GM12874 (cell line): ENCODE measurements at regions not wholly inside any gene's neighbourhood (a gene's known extent, or its start where the extent isn't known, plus 50 kb on each side); places are given as distances from the start of the nearest gene placed in this dataset.

Experiments used
- CTCF ChIP-seq: IDR thresholded peaks from 2 replicates; pipeline ENCODE4 v1.5.1; 2011; ENCODE audit warnings: low read depth, mild to moderate bottlenecking, control low read depth, low read length, moderate library complexity; ENCODE audit not compliant: insufficient read depth

- TF ChIP-seq CTCF, result no peak
Measured at GRCh38 chr3:86249833-86250232, 741.1 kb downstream of the VGLL3 start.

GRCh38 chr3:86245360-86245759, 745.6 kb downstream of the VGLL3 start:
- no peak for TF ChIP-seq CTCF

- TF ChIP-seq CTCF, result no peak
Measured at GRCh38 chr3:86244905-86245304, 746.0 kb downstream of the VGLL3 start.

DNA sequence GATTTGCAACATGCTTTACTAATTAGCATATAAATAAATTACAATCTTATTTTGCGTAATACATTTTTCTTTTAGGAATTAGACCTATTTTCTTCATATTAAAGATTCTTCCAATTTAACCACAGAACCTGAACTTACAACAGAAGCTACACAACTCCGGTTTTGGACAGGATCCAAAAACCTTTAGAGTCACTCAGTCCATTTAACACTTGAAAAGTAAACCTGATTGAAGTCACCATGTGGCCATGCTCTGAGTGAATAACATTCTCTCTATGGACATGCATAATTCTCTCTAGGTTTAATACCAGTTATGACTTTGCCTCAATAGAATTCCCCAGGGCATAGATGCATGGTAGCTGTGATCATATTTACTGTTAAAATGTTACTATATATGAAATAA, 751.0 kb downstream of the VGLL3 start:
- TF ChIP-seq CTCF, result no peak

DNA sequence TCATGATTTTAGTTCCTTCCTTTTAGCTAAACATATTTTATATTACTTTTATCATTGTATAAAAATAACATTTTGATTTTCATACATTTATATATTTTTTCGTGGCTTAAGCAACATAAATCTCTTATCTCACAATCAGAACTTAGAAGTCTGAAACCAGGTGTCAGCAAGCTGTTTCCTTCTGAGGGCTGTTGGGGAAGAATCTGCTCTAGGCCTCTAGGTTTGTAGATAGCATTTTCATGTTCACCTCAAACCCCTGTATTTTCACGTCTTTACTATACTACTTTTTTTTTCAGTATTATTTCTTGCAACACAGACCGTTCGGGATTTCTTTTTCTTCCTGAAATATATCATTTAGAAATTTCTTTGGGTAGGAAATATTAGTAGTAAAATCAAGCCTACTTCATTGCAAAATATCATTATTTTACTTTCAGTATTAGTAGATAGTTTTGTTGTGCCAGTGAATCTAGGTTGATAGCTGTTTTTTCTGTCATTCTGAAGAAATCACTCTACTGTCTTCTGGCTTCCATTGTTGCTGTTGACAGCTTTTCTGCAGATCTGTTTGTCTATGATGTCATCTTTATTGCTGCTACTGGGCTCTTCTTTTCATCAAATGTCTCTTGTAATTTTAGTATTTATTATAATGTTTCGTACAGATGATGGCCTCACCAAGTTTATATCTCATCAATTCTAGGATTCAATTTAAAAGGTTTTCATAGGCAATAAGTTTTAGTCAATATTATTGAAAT, 756.3 kb downstream of the VGLL3 start:
- no peak for TF ChIP-seq CTCF

DNA sequence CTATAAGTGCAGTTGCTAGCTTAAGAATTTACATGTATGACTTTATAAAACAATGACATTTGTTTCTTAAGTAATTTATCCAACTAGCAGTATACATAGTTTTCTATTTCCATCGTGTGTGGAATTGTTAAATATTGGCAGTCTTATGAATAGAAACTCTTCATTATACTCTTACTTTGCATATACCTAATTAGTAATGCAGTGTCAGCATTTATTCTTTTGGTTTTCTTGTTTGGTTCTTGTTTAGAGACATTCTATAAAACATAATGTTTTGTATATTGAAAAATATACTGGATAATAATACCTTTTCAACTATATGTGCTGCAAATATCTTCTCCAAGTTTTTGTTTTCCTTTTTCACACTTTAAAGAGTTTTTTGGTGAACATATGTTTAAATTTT, 760.2 kb downstream of the VGLL3 start:
- TF ChIP-seq CTCF, result no peak

- no peak for TF ChIP-seq CTCF
Measured at GRCh38 chr3:86229775-86230094, 761.2 kb downstream of the VGLL3 start.
